RWPE2 (cell line): ENCODE measurements at regions not wholly inside any gene's neighbourhood (a gene's known extent, or its start where the extent isn't known, plus 50 kb on each side); places are given as distances from the start of the nearest gene placed in this dataset.

ENCODE experiments used
- ATAC-seq: fragments of 200-7000 bp; cut with Tn5 transposase; 3 replicates; pipeline ENCODE4 v1.9.1; 2021; ENCODE audit warnings: low read depth
- DNase-seq: peaks from one replicate; pipeline ENCODE4 v3.0.0-alpha.2; 2020; ENCODE audit warnings: low spot score
- H3K27ac ChIP-seq: fragments of 450-650 bp; 2 replicates; pipeline ENCODE4 v1.5.1; 2017; ENCODE audit warnings: mild to moderate bottlenecking; ENCODE audit not compliant: poor library complexity, severe bottlenecking
- H3K27me3 ChIP-seq: fragments of 250-450 bp; sonication (Bioruptor Pico); 2 replicates; pipeline ENCODE4 v1.5.1; 2021; ENCODE audit warnings: mild to moderate bottlenecking, moderate library complexity; ENCODE audit not compliant: insufficient read depth, poor library complexity, severe bottlenecking
- H3K36me3 ChIP-seq: fragments of 250-450 bp; sonication (Bioruptor Pico); 2 replicates; pipeline ENCODE4 v1.5.1; 2020; ENCODE audit warnings: low read depth, mild to moderate bottlenecking, moderate library complexity
- H3K4me1 ChIP-seq: fragments of 250-450 bp; sonication (Bioruptor Pico); 2 replicates; pipeline ENCODE4 v1.5.1; 2021; ENCODE audit warnings: mild to moderate bottlenecking, moderate library complexity; ENCODE audit not compliant: insufficient read depth, poor library complexity, severe bottlenecking
- H3K4me3 ChIP-seq: fragments of 250-450 bp; sonication (Bioruptor Pico); 2 replicates; pipeline ENCODE4 v1.5.1; 2021; ENCODE audit warnings: mild to moderate bottlenecking, moderate library complexity; ENCODE audit not compliant: severe bottlenecking
- H3K9me3 ChIP-seq: fragments of 250-450 bp; sonication (Bioruptor Pico); 2 replicates; pipeline ENCODE4 v1.5.1; 2021; ENCODE audit warnings: mild to moderate bottlenecking, moderate library complexity; ENCODE audit not compliant: severe bottlenecking
- TF ChIP-seq, protein P1 (sequence below): fragments of 450-650 bp; IDR thresholded peaks from one replicate; pipeline ENCODE4 v1.5.1; 2017; ENCODE audit warnings: mild to moderate bottlenecking, moderate library complexity; ENCODE audit not compliant: poor library complexity, severe bottlenecking

GRCh38 chr1:184875218-184875617 is 99.1 kb downstream of the NIBAN1 start:
- TF ChIP-seq, protein P1, sequence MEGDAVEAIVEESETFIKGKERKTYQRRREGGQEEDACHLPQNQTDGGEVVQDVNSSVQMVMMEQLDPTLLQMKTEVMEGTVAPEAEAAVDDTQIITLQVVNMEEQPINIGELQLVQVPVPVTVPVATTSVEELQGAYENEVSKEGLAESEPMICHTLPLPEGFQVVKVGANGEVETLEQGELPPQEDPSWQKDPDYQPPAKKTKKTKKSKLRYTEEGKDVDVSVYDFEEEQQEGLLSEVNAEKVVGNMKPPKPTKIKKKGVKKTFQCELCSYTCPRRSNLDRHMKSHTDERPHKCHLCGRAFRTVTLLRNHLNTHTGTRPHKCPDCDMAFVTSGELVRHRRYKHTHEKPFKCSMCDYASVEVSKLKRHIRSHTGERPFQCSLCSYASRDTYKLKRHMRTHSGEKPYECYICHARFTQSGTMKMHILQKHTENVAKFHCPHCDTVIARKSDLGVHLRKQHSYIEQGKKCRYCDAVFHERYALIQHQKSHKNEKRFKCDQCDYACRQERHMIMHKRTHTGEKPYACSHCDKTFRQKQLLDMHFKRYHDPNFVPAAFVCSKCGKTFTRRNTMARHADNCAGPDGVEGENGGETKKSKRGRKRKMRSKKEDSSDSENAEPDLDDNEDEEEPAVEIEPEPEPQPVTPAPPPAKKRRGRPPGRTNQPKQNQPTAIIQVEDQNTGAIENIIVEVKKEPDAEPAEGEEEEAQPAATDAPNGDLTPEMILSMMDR: no peak
- H3K9me3 ChIP-seq: no peaks in the 10 kb centered on the region
- no peak overlapping the region for H3K4me3 ChIP-seq
- ATAC-seq: no peak
- no peak for DNase-seq
- no peaks in the 10 kb centered on the region for H3K4me1 ChIP-seq
- H3K36me3 ChIP-seq: no peaks in the 10 kb centered on the region
- no peak overlapping the region for H3K27ac ChIP-seq
- H3K27me3 ChIP-seq: no peaks in the 10 kb centered on the region

- no peaks in the 10 kb centered on the region for H3K27me3 ChIP-seq
- H3K4me3 ChIP-seq: no peak overlapping the region
- DNase-seq (no peak), ATAC-seq (no peak)
- no peaks in the 10 kb centered on the region for H3K9me3 ChIP-seq
- H3K27ac ChIP-seq: no peak overlapping the region
- H3K36me3 ChIP-seq: no peaks in the 10 kb centered on the region
- TF ChIP-seq, protein P1: no peak
- peaks cover 15% of the 10 kb centered on the region for H3K4me1 ChIP-seq
Observed at GRCh38 chr1:184870319-184870718, 104.0 kb downstream of the NIBAN1 start.

GRCh38 chr1:184867866-184868689 is 106.2 kb downstream of the NIBAN1 start:
- H3K27ac ChIP-seq: peak overlapping the region; percentile 15
- H3K4me1 ChIP-seq: peaks cover 15% of the 10 kb centered on the region
- no peak overlapping the region for H3K4me3 ChIP-seq
- no peaks in the 10 kb centered on the region for H3K9me3 ChIP-seq
- H3K27me3 ChIP-seq: no peaks in the 10 kb centered on the region
- ATAC-seq: no peak
- no peaks in the 10 kb centered on the region for H3K36me3 ChIP-seq
- DNase-seq: no peak
- TF ChIP-seq, protein P1: no peak

DNA sequence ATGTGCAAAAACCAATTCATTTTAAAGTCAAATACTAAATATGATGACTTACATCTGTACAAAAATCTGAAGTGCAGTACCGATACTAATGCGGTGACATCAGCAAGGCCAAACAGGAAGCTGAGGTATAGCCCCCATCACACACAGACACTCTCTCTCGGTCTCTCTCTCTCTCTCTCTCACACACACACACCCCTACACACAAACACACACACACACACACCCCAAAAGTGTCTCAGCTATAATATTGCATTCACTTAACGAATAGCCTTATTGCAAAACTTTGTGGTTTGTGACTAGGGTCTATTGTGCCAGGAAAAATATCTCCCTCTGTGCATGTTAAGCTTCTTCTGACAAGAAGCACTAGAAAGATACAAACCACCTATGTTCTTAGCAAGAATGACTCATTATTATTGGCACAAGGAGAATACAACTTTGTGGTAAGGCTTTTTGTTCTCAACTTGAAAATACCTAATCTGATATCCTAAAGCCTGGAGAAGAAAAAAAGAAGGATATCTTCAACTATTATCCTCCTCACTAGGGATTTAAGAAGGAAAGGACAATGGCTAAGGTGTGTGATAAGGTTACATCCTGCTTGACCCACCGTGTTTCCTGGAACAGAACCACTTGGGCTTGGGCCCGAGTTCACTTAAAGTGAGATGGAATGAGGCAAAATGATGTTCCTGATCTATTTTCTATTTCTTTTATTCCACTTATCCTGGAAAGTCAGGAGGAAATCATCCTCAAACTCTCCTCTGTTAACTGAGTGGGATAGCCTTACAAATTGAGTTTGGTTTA is 107.1 kb downstream of the NIBAN1 start:
- H3K36me3 ChIP-seq: no peaks in the 10 kb centered on the region
- peaks cover 15% of the 10 kb centered on the region for H3K4me1 ChIP-seq
- H3K27ac ChIP-seq: peak overlapping the region; percentile 15
- H3K27me3 ChIP-seq: no peaks in the 10 kb centered on the region
- no peaks in the 10 kb centered on the region for H3K9me3 ChIP-seq
- DNase-seq (no peak), ATAC-seq (peak; percentile 96)
- TF ChIP-seq, protein P1: no peak
- H3K4me3 ChIP-seq: no peak overlapping the region

GRCh38 chr1:184866586-184866985 is 107.7 kb downstream of the NIBAN1 start:
- Histone ChIP-seq H3K27me3 (no peaks in the 10 kb centered on the region), H3K4me3 (no peak overlapping the region), H3K27ac (peak overlapping the region; percentile 15), H3K4me1 (peaks cover 15% of the 10 kb centered on the region), H3K9me3 (no peaks in the 10 kb centered on the region), H3K36me3 (no peaks in the 10 kb centered on the region)
- TF ChIP-seq, protein P1: no peak
- DNase-seq (no peak), ATAC-seq (no peak)
